ACHN (cell line): ENCODE measurements at regions not wholly inside any gene's neighbourhood (a gene's known extent, or its start where the extent isn't known, plus 50 kb on each side); places are given as distances from the start of the nearest gene placed in this dataset.

Experiments used
- DNase-seq: peaks from one replicate; pipeline ENCODE4 v3.0.0-alpha.2; 2015
- in situ Hi-C: cut with HindIII; loops from 2 replicates; pipeline ENCODE4 v1.10.0; 2017; ENCODE audit warnings: low sequenced_read_pairs, low pct_ligation_motif_present, low pct_unique_long_range_greater_than_20kb

DNA sequence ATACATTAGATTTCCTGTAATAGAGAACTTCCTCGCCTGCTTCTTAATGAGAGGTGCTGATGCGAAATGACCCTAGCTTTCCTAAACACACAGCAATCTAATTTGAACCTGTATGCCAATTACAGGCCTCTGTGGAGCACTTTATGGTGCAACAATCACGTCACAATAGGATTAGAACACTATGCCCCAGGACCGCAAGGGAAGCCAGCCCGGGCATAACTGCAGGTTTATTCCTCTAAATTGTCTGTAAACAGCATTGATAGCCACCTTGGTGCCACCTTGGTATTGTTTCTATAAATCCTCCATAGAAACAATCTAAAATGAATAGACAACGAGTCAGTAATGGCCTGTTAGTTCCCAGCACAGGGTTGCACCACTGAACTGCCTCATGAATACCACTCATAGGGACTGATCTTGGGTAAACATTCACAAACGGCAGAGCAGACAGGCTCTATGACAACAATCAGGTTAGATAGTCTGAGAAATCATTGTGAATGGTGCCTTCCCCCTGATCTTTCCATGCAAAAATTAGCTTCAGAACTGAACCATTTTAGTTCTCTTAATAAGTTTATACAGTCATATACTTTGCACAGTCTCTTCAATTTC lies 182.5 kb upstream of the OBI1 start:
- in situ Hi-C loops, result no loop called here
- no peak for DNase-seq

DNA sequence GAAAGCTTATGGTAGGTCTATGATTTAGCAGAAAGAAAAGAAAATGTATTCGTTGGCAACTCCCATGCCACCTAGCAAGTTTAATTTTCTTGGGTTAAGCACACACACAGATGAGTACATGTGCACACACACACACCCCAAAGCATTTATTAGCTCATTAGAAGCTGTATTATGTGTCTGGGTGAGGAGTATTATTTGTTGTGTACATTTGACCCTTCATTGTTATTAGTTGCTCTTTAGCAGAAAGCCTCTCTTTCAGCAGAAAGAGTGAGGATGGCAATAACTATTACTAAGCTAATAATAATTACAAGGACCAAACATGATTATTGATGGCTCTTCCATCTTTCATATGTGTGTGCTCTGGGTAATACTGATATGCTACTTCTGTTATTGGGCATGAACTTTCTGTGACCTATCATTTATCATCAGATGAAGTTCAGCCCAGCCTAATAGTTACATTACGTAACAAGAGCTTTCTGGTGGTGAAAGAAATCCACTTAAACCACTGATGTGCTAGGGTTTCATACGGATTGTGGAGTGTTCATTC lies 177.4 kb upstream of the OBI1 start:
- no peak for DNase-seq
- in situ Hi-C loops, result no loop called here

DNA sequence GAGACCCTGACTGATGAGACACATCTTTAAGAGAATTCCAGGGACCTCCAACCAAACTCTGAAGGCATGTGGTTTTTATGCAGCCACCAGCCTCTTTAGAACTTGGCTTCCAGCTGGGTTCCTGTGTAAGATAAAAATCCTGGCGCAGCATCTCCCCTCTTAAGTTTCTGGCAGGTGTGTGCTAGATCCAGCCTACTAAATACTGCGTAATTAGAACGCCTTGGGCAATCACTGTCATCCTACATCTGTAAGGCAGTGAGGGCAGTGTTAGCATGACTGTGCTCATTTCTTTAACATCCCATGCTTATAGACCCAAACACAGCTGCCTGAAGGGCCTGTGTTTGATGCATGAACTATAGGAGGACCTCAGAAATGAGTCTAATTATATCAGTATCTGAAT lies 173.5 kb upstream of the OBI1 start:
- DNase-seq, result no peak
- in situ Hi-C loops, result no loop called here

DNA sequence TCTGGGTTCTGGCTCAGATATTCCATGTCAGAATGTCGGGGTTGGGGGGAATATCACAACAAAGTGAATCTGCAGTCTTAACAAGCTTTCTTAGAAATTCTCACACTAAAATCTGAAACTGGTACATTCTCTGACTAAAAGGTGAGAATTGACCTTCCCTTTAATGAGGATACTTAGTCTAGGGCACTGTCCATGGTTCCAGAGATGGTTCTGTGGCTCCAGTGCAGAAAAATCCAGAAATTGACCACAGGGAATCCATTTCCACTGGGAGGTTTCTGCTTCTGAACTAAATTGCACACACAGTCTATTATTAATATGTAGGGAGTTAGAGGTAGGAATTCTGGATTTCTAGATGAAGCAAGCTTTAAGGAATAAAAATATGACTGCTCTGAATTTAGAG lies 171.6 kb upstream of the OBI1 start:
- no peak for DNase-seq
- in situ Hi-C loops, result no loop called here

DNA sequence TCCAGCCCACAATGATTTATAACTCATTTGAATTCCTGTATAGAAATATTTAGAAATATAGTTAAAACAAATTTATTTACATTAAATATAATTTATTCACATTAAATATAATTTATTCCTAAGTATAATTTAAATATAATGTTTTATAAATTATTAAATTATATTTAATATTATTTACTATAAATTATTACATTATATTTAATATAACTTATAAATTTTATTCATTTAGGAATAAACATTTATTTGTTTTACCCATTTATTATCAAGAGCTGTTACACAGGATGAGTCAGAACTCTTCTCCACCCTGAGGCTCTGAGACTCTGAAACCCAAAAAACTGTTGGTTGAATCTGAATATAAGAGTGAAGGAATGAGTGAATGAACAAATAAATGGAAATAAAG lies 170.9 kb upstream of the OBI1 start:
- no peak for DNase-seq
- in situ Hi-C loops, result no loop called here

DNA sequence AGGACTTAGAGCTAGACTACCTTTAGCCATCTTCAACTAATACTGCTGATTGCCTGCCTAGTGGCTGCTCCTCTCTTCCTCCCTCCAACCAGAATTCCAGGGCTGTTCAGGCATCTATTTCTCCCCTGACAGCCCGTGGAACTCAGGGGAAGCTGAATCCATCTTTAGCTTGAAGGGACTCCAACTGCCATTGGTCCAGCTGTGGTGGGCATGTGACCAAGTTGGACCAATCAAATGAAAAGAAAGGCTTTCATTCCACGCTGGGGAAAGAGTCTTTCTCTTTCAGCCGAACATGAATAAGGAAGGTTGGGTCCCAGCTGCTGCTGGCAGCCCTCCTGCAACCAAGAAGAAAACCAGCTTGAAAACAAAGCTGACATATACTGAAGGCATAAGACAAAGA lies 168.5 kb upstream of the OBI1 start:
- in situ Hi-C loops, result no loop called here
- DNase-seq, result no peak

DNA sequence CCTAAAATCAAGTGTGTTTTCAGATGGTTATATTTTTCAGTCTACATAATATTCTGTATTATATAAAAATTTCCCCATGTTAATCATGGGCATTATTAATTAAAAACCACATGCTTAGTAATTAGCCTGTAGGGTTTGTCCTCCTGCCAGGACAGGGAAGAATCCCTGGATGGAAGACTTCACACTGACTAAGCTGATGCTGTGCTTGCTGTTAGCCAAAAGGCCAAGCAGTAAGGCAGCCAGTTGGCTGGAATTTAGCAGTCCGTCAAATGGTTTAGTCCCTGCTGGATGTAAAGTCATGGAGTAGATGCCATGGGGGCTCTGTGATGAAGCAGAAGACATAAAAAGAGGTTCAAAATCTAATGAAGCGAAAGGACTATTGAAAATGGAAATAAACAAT lies 168.0 kb upstream of the OBI1 start:
- DNase-seq, result no peak
- in situ Hi-C loops, result no loop called here

DNA sequence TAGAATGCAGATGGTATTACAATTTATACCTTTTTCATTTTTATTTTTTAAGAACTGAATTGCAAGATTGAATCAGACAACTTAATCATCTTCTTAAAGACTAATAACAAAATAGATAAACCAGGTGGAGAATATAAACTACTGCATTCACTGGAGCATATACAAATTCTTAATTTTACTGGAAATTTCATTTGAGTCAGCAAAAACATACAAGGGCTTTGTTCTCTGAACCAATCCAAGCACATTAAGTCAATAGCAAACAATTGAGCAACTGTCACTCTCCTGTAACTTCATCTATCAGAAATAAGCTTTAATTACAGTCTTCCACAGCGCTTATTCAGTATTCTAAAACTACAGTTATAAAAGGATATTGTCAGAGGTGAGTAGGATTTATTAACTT lies 167.4 kb upstream of the OBI1 start:
- in situ Hi-C loops, result no loop called here
- no peak for DNase-seq

DNA sequence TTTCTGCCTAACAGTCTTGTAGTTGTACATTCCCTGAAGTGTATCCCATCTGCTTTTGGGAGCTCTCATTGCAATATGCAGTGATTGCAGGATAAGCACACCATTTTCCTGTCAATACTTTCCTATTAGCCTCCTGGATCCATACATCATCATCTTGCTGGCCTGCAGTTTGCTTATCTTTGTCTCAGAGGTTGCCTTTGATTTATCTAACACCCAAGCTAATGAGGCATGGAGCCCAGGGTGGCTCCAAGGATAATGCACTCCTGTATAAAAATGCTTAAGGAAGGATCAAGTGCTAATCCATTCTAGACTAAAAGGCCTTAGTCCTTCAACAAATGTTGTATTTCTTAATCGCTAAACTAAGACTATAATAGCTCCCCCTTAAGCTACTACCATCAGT lies 161.6 kb upstream of the OBI1 start:
- in situ Hi-C loops, result no loop called here

DNA sequence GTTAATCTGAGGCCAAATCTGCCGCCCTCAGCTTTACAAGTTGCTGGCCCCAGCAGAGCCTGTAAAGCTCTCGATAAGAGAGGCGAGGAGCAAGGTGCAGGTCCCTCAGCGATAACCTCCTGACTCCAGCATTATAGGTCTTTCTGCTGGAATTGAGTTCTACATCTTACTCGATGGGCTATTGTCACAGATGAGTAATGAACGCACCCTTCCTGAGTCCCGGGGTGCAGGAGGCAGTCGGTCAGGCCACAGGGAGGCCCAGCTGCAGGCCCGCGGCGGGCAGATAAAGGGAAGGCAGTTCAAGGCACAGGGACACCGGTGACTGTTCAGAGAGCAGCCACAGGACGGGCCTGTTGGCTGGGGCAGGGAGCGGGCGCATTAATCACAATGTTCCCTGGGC lies 157.6 kb upstream of the OBI1 start:
- no peak for DNase-seq
- in situ Hi-C loops, result no loop called here

More for the DNA sequence above, 161.6 kb upstream of the OBI1 start:
- DNase-seq, result no peak

DNA sequence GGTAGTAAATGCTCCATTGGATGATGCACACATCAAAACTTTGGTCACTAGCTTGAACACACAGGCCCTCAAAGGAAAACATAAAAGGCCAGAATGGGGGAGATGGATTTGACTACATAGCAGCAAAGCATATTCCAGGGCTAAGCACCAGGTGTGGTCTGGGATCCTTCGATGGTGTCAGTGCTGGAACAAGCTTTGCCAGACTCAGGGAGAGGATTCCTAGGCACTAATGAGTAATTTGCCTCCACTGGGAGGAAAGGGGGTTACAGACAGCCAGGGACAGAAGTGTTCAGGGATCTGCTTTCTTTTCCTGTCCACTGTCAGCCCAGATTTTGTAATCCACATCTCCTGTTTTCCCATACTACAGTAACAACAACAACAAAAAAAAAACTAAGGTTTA lies 157.2 kb upstream of the OBI1 start:
- in situ Hi-C loops, result no loop called here

DNA sequence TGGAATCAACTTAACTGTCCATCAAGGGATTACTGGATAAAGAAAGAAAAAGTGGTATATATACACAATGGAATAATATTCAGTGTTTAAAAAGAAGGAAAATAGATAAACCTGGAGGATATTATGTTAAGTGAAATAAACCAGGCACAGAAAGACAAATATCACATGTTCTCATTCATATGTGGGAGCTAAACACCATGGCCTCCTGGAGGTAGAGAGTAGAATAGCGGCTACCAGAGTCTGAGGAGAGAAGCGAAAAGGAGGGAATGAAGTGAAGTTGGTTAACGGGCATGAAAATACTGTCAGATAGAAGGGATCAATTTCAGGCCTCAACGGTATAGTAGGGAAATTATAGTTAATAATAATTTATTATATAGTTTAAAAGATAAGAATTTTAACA lies 147.5 kb upstream of the OBI1 start:
- no peak for DNase-seq
- in situ Hi-C loops, result no loop called here

More for the DNA sequence above, 157.2 kb upstream of the OBI1 start:
- no peak for DNase-seq

DNA sequence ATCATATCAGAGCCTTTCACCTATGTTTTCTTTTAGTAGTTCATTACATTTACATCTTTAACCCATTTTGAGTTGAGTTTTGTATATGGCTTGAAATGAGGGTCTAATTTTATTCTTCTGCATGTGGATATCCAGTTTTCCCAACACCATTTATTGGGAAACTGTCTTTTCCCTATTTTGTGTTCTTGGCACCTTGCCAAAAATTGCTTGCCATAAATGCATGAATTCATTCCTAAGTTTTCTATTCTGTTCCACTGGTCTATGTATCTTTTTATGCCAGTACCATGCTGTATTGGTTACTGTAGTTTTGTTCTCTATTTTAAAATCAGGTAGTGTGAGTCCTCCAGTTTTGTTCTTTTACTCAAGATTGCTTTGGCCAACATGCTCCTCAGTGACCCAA lies 144.0 kb upstream of the OBI1 start:
- no peak for DNase-seq
- in situ Hi-C loops, result no loop called here

DNA sequence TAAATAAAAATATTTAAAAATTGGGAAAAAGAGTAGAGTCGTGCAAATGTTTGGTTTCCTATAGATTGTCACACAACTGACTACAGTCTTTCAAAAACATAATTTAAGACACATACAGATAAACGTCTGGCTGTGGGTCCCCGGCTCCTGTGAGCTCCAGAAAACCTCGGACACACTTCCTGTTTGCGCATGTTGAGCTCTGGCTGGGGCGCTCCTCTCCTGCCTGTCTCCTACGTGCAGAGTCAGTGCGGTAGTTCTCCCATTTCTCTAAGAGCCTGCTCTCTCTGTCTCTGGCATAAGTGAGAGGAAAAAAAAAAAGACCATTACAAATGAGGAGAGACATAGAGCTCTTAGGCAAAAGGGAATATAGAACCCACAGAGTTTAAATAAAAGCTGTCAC lies 128.2 kb upstream of the OBI1 start:
- in situ Hi-C loops, result no loop called here
- no peak for DNase-seq

DNA sequence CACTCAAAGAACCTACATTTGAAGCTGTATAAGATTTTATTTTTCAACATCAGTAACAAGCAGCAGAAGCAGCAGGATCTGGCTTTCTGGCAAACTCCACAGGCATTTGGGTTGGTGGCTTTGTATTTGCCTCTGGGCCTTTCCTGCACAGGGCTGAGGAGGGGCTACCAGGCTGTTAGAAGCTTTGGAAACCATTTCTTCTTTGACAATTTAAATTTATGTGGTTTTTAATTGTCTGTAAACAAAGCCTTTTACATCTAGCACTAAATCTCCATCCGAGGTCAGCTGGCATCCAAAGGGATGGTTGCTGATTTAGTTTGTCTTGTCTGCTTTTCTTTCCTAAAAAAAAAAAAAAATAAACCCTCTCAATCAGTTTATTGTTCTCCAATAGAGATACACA lies 127.5 kb upstream of the OBI1 start:
- in situ Hi-C loops, result no loop called here
- DNase-seq, result no peak

DNA sequence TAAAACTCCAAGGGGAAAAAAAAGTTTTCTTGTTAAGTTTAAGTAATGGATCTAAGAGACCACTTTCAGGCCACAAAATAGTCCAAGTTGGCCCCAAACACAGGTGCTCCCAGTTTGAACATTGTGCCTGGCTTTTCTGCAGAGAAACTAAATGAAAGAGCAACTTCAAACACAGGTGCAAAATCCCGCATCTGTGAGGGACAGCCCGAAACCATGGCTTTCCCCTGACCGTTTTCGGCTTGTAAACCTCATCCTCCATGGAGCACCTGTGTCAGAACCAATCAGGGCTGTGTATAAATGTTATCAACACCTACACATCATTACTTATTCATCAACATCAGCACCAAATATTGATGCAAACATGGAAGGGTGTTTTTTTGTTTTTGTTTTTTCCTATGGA lies 126.8 kb upstream of the OBI1 start:
- no peak for DNase-seq
- in situ Hi-C loops, result no loop called here

DNA sequence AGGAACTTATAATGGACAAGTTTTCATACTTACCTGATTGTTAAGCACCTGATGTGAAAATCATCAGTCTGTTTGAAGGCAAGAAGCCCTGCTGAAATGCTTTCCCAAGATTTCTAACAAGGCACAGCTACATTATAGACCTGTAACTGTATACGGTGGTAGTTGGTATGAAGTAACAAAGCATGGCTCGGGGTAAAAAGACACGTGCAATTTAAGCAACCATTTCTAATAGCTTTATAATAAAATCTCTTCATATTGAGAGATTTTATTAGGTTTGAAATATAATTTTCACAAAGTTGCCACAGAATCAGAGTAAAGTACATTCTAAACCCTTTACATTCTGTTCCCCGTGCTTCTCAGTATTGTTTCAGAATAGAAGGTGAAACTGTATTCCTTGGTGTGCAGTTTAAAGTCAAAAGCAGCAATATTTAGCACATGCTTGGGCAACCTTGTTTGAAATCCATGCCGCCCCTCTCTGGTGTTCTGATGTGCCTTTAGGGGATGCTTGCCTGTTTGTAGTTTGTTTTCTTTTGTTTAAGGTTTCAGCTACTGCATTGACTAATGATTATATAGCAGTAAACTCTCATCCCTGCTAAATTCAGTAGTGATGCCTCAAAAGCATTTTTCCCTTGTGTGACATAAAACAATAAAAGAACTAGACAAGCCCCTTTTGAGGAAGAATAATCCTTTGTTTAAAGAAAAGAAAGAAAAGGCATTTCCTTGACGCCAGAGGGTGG lies 125.2 kb upstream of the OBI1 start:
- in situ Hi-C loops, result no loop called here
- DNase-seq, result no peak

DNA sequence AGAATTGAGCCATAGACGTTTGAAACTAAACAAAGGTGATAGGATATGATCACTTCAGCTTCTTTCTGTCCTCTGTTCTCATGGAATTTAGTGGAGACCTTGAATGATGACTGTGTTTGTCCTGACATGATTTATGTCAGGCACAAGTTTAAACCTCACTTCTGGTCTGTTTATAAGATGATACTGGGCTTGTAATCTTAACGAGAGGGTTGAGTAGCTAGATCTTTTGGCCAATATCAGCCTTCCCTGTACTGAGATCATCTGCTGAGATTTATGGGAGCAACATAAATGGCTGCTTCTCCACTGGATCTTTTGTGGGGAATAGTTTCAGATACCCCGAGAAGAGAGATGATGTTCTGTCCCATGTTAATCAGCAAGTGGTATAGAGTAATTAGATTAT lies 121.8 kb upstream of the OBI1 start:
- DNase-seq, result no peak
- in situ Hi-C loops, result no loop called here

DNA sequence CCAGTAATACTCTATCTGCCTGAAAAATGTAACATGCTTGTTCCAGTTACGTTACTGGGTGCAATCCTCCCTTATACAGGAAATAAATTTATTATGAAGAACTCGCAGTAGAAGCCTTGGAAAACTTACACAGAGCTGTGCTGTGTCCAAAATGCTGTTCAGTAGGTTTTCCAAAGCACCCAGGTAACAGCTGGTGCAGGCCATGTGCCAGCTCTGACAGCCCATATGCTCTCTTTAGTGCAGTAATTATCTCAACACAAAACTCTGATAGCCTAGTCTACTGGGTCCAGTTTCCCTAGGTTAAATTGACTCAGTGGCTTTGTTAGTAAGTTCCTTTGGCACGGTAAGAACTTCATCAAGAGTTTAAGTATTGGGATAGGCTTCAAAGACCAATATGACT lies 120.7 kb upstream of the OBI1 start:
- in situ Hi-C loops, result no loop called here

DNA sequence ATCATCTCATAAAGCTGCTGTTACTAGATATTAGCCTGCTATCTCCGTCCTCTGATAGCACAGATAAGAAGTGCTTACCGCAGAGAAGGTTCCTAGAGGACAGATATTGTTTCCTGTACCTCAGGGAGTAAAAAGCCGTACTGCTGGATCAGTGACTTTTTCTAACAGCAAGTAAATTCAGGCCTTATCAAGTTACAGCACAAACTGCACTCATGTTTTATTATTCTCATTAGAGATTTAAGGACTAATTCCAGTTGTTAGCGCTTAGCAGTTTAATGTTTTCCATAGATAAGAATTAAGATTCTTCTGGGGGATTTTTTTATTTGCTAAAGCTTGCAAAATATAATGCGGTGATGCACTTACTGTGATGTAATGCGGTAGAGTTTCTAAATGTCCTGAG lies 119.0 kb upstream of the OBI1 start:
- DNase-seq, result no peak
- in situ Hi-C loops, result no loop called here

More for the DNA sequence above, 120.7 kb upstream of the OBI1 start:
- DNase-seq, result no peak
